GM19239 (cell line): ENCODE measurements at regions not wholly inside any gene's neighbourhood (a gene's known extent, or its start where the extent isn't known, plus 50 kb on each side); places are given as distances from the start of the nearest gene placed in this dataset.
"Not testable (repeated sequence)": the region's sequence is repeated elsewhere in the genome, so short reads cannot be mapped to it uniquely, and the experiment has no call there.

ENCODE experiments used
- DNase-seq: peaks from one replicate; pipeline ENCODE4 v3.0.0; 2011; ENCODE audit warnings: low spot score; ENCODE audit not compliant: insufficient read length
- FAIRE-seq: peaks from 2 replicates; lab custom pipeline; 2011; peaks lifted over from hg19 to GRCh38; lab: Jason Lieb, UNC

DNA sequence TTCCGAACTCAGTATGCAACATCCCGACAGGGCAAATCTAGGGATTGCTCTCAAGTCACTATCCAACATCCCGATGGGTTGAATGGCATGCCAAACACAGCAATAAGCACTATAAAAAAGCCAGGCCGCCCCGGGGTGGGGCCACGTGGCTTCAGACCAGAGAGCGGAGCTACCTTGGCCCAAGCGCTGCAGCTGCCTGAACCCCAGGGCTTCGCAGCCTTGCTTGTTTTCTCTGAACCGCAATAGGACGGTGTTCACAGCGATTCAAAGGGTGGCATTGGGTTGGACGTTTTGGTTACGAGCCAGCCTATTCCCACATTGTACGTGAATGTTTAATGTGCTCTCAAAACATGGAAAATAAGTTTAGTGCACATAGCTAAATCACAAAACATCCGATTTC is 161.0 kb downstream of the SYT15 start:
- not testable (repeated sequence) for FAIRE-seq

DNA sequence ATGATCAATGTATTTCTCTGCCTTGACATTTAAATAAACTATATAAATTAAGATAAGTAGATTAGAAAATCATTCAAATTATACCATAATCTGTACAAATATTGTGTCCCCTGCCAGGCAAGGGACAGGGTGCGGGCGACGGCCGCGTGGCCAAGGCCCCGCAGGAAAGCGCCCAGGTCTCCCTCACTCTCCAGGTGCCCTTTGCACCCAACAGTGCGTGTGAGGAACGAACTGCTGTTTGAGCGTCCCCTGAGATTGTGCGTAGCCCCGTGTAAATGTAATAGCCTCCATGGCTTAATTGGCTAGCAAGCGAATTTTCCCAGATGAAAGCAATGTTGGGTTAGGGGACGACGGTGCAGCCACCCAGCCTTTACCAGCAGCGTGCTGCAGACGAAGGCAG is 161.4 kb downstream of the SYT15 start:
- not testable (repeated sequence) for FAIRE-seq, DNase-seq

More for the DNA sequence above, 161.0 kb downstream of the SYT15 start:
- not testable (repeated sequence) for DNase-seq

DNA sequence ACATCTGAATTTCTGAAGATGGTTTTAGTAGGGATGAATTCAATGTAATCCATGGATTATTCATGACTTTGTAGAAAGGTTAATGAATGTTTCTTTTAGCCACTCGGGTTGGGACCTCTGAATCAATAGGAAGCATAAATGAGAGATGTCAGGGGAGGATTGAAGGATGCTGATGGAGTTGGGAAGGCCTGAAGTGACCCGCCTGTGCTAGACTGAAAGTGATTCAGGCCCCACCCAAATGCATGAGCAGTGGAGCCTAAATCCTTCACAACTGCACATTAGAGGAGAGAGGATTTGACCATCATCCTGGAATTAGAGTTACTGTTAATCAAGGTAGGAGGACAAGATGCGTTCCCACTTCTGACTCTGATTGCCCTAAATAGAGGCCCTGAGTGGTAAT is 162.2 kb upstream of the PTPN20 start:
- DNase-seq, FAIRE-seq: not testable (repeated sequence)

DNA sequence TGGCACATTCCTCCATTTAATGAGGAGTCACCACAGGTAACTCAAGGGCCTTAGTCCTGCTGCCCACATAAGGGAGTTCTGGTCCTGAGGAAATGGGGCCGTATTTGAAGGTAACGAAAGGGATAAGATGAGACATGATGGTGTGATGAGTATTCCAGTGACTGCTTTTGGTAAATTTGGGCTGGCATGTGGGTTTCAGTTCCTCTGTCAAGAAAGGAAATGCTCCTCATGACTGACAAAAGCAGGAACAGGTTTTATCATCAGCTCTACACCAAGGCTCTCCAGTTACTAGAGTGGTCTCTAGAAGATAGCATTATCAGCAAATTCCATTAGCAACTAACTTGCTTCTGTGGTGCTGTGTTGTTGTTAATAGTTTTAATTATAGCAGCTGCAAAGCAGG is 161.8 kb upstream of the PTPN20 start:
- not testable (repeated sequence) for DNase-seq, FAIRE-seq

DNA sequence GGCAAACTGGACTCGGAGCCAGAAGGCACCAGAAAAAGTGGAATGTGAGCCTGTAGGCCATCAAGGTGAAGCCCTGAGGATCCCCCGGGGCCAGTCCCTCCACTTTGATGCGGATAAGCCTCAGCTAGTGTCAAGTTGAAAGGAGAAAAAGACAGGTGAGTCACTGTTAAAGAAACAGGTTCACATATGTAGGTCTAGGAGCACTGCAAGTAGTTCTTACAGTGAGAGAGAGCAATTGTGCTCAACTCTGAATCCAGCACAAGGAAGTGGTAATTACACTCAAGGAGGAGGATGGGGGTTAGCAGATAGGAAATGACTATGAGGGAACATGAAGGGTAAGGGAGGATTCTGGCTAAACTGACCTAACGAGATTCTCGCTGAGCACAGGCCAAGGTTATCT is 157.5 kb upstream of the PTPN20 start:
- FAIRE-seq: not testable (repeated sequence)

DNA sequence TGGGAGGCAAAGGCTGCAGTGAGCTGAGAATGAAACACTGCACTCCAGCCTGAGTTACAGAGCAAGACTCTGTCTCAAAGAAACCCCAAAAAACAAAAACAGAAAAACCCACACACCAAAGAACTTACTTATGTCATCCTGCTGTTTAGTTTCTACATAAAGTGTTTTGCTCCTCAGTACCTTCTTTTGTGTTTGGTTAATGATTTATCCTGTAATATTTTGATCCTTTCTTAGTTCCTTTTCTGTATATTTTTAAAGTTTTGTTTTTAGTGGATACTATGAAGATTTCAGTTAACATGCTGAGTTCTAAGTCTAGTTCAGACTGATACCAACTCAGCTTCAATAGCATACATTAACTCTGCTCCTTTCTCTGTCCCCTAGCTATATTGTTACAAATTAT is 149.8 kb upstream of the PTPN20 start:
- FAIRE-seq, DNase-seq: not testable (repeated sequence)

More for the DNA sequence above, 157.5 kb upstream of the PTPN20 start:
- not testable (repeated sequence) for DNase-seq

DNA sequence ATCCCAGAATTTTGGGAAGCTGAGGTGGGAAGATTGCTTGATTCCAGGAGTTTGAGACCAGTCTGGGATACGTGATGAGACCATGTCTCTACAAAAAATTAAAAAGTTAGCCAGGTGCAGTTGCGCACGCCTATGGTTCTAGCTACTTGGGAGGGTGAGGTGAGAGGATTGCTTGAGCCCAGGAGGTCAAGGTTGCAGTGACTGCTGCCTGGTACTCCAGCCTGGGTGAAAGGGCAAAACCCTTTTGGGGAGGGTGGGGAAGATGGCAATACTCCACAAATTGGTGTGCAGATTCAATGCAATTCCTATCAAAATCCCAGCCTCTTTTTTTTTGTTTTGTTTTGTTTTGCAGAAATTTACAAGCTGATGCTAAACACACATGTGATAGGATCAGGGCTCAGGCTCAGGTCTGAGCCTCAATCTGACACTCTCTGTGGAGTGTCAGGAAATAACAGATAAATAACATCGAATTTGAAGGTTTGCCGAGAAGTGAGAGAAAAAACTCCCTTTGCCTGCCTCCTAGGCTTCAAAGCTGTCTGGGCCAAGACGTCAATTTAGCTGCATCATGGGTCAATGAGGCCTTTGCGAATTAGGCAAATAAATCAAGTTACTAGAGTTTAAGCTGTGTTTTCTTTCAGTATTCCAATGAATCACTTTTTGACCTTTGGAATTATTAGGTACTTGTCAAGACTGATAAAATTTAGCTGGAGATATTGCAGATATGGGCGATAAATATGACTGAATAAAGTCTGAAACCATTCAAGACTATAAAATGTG is 142.5 kb upstream of the PTPN20 start:
- FAIRE-seq, DNase-seq: not testable (repeated sequence)

DNA sequence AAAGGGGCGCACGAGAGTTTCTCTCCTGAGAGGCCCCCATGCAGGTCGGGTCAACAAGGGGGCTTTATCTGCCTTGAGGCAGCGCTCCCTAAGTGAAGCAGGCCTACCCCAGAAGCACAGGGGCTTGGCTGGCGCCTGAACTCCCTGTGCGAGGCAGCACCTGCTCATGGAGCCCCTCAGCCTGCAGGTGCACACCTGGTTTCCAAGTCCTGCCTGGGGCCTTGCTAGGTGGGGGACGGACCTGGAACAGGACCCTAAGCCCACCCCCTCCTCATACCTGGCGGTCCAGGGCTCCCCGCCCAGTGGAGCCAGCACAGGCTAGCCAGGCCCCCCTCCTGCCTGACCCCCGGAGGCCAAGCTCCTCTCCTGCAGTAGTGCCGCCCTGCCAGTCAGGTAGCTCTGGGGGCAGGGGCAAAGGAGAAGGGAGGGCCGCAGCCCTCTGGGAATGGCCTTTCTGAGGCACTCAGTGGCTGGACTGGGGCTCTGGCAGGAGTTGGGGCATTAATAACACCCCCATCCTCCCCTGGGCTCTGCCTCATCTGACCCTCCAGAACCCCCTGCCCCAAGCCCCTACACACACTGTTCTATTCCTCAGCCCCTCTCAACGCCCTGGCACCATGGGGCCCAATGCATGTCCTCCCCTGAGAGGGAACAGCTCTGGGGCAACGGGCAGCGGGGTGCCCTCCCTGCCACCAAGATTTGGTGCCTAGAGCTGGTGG is 137.9 kb upstream of the PTPN20 start:
- DNase-seq, FAIRE-seq: not testable (repeated sequence)

DNA sequence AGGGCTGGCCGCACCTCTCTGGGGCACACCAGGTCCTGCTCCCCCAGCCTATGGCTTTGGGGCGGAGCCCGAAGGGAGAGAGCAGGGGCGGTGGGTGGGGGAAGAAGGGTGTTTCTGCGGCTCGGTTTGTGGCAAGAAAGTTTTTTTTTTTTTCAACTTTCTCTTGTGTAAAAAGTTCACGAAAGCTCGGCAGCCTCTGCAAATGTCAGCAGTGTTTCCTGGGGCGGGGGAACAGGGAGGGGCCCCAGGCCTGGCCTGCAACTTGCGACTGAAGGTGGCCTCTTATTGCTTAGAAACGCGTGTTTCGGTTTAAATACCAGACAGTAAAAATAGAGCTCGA is 137.4 kb upstream of the PTPN20 start:
- DNase-seq, FAIRE-seq: not testable (repeated sequence)

DNA sequence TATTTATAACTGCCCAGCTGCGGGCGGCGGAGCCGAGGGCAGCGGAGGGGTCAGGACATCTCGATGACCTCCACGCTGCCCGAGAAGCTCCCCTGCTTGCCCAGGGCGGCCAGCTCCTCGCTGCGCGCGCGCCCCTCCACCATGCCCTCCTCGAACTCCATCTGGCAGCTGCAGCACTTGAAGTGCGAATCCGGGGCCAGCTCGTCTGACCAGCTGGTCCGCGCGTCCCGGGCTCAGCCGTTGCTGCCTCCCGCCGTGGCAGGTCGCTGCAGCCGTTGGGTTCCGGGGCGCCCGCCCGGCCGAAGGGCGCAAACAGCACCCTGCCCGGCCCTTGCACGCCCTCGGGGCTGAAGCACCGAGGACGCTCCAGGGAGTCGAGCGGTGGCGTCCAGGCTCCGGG is 136.9 kb upstream of the PTPN20 start:
- not testable (repeated sequence) for FAIRE-seq, DNase-seq

DNA sequence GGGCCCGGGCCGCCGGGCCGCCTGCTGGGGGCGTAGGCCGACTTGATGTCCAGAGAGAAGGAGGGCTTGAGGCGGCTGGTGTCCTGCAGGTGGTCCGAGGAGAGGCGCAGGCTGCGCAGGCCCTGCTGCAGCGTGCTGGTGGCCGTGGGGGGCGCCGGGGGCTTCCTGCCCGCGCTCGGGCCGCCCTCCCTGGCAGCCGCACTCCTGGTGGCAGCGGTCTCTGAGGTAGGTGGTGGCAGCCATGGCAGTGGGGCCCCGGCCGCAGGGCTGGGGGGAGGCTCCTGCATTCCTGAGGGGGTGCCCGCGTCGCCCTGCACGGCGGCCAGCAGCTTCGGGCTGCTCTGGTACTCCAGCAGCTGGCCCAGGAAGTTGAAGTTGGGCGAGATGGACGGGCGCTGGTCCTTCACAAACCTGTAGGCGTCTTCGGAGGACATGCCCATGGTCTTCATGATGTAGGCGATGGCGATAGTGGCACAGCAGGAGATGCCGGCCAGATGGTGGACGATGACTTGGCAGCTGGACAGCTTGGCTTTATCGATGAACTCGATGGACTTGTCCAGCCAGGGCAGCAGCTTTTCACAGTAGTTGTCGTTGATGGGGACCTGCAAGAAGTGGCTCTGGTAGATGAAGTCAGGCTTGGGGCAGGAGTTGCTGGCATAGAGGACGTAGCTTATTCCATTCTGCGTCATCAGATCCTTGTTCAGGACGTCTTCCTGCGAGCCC is 136.1 kb upstream of the PTPN20 start:
- FAIRE-seq, DNase-seq: not testable (repeated sequence)

DNA sequence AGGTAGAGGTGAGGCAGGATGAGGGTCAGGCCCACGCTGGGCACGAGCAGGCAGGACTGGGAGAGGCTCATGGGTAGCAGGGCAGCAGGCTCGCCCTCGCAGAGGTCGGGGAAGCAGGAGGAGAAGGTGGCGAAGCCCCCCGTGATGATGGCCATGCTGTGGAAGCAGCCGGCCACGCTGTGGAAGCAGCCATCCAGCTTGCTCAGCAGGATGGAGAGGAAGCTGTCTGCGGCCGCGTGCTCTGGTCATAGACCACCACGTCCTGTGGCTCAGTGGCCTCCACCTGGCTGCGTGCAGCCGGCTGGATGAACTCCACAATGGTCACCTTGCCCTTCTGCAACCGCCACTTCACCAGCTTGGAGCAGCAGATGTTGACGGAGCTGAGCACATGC is 135.6 kb upstream of the PTPN20 start:
- not testable (repeated sequence) for FAIRE-seq, DNase-seq

DNA sequence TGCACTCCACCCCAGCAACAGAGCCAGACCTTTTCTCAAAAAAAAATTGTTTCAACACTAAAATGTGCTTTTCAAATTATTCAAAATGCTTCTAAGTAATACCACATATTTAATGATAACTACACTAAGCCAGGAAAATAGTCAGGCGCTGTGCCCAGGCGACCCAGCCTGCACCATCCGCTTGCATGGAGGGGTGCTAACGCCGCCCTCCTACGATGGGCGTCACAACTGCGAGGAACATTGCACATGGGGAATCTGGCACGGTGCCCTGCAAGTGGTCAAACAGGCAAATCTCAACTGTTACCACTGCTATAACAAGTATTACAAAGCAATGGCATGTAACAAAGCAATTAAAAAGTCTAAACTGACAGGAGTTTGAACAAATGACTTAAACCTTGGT is 131.7 kb upstream of the PTPN20 start:
- not testable (repeated sequence) for DNase-seq, FAIRE-seq

DNA sequence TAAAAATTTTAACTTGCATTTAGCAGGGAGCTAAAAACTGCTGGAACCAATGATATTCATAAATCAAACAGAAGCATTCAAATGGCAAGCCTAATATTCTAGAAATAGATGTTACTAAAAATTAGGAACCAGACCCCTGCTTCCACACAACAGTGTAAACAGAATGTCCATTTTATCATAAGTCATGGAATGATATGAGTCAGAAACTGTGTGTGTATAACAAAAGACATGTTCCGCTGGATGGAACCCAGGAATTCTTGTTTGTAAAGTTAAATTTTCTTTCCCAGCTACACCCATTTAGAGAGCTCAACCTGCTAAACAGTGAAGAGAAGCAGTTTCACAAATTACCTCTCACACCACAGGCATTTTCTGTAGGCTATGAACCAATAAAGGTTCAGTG is 131.1 kb upstream of the PTPN20 start:
- not testable (repeated sequence) for DNase-seq, FAIRE-seq

DNA sequence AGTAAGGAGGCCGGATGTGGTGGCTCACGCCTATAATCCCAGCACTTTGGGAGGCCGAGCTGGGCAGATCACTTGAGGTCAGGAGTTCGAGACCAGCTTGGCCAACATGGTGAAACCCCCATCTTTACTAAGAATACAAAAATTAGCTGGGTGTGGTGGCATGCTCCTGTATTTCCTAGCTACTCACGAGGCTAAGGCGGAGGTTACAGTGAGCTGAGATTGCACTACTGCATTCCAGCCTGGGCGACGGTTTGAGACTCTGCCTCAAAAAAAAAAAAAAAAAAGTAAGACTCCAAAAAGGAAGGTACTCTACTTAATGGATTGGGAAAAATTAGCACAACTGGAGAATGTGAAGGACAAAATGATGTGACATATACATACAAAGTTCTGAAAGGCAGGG is 130.2 kb upstream of the PTPN20 start:
- not testable (repeated sequence) for DNase-seq, FAIRE-seq

DNA sequence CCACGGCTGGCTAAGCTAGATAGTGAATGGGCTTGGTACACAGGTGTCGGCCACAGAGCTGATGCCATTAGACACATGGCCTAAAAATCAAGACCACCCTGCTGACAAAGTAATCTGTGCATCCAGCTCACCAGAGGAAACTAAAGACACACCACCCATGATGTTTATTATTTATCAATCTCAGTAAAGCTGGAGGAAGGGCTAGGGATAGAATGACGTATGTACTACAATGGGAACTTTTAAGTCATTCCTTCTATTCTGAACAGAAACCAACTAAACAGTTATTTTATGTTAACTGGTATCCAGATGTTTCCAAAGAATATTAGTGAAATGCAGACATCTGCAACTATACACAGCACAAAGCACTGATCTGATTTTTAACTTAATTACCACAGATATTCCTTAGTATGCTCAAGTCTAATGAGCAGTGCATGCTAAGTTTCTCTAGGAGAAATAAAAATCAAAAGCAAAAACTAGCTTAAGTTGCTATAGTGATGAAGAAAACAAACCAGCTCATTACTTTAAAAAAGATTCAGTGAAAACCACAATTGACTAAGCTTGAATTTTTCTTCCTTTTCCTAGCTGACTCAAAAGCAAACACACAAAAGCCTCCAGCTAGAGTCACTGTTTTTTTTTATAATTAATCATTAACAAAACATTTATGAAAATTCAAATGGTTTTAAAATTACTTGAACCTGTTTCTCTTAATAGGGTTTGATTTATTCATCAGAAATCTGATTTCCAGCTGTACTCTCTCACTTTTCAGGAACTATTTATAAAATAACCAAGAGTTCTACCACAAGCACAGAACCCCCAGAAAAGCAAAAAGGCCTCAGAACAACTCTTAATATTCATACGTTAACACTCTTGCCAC is 129.0 kb upstream of the PTPN20 start:
- DNase-seq, FAIRE-seq: not testable (repeated sequence)

DNA sequence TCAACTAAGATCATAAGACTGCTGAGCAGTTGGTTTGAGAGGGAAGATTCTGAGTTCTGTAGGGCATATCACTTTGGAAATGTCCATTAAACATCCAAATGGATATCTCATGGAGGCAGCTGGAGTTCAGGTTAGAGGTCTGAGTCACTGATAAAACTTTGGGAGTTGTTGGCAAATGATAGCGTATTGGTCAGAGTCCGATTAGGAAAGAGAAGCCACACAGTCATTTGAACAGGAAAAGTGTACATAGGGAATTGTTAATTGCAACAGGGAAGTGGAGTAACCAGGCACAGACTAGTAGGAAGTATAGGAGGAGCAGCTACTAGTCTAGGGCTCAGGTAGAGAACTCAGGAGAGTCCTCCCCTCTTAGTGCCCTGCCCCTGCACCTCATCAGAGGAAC is 126.6 kb upstream of the PTPN20 start:
- not testable (repeated sequence) for FAIRE-seq, DNase-seq

DNA sequence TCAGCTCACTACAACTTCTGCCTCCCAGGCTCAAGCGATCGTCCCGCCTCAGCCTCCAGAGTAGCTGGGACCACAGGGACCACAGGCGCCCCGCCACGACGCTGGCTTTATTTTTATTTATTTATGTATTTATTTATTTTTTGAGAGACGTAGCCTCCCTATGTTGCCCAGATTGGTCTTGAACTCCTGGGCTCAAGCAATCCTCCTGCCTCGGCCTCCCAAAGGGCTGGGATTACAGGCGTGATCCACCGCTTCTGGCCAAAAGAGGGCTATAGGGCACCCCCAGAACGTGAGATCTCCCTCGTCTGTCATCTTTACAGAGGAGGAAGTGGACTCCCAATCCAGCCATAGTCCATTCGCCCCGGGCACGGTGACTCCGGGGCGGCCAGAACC is 125.1 kb upstream of the PTPN20 start:
- not testable (repeated sequence) for FAIRE-seq, DNase-seq

DNA sequence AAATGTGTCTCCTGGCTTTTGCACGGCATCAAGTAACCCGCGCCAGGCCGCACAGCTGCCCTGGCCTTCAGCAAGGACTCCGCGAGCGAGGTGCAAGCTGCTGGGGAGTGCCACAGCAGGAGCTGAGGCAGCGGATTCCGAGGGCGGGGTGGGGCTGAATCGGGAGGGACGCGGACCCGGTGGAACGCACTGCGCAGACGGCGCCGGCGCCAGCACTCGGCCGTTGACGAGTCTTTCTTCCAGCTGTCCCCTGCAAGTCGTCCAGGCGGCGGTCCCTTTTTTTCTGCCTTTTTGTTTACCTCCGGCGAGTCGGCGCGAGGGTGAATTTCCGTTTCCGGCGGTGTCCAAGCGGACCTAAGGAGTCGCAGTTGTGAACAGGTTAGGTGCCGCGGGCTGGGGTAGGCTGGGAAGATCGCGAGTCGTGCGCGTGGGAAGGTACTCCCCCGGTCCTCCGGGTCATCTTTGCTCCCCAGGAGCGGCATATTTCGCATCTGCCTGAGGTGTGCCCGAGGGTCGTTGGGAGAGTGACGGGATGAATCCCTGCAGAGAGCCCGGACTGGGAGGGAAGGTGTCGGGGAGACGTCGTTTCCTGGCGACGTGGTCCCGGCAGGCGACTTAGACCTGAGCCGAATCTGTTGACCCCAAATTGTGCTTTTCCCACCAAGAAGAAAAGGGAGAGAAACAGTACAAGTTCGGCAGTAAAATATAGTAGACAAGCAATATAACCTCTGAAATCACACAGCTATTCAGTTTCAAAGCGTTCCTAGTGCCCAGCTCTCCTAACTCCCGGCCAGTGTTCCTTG is 124.5 kb upstream of the PTPN20 start:
- peak; percentile 30 for DNase-seq
- FAIRE-seq: not testable (repeated sequence)
